Dermis blood vessel endothelial cell (primary cell): ENCODE measurements at regions not wholly inside any gene's neighbourhood (a gene's known extent, or its start where the extent isn't known, plus 50 kb on each side); places are given as distances from the start of the nearest gene placed in this dataset.

ENCODE experiments used
- DNase-seq: peaks from one replicate; pipeline ENCODE4 v3.0.0; 2010

DNA sequence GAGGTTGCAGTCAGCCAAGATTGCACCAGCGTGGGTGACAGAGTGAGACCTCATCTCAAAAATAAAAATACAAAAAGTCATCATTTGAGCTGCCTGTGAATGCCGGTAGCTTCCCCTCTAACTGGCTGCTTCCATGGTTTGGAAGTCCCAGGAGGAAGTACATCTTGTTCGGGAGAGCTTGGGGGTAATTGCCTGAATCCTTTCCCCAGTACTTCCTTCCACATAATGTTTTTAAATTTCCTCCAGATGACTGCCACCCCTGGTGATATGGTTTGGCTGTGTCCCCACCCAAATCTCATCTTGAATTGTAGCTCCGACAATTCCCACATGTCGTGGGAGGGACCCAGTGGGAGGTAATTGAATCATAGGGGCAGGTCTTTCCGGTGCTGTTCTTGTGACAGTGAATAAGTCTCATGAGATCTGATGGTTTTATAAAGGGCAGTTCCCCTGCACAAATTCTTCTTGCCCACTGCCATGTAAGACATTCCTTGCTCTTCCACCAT lies 87.2 kb downstream of the SPRING1 start:
- no peak for DNase-seq

DNA sequence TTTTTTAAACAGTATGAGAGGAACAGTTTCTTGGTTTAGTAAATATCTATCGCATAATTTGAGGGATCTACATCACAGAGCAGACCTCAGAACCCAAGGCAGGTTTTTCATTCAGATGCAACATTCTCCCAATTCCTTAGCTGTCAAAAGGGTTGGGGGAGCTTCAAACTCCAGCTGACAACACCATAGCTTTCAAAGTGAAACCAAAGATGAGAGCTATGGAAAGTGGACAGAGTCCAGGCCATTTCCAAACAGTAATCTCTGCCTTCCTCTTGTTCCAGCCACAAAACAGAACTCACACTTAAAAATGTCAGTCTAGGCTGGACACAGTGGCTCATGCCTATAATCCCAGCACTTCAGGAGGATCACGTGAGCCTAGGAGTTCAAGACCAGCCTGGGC lies 87.8 kb downstream of the SPRING1 start:
- no peak for DNase-seq

DNA sequence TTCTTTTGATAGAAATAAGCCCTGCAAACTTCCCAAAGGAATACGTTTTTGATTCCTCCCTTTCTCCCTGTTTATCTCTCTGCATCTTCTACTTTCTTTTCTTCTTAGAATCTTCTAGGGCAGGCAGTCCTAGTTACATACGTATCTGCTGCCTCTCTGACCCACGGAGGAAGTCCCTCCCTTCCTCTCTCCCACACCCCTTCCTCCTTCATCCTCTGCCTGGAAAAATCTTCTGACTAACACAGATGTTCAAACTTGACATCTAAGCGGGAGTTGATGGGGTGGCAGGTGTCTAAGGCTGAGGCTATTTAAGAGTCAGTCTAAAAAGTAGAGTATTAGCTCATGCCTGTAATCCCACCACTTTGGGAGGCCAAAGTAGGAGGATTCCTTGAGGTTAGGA lies 88.6 kb downstream of the MAP1LC3B2 start:
- peak; percentile 5 for DNase-seq

DNA sequence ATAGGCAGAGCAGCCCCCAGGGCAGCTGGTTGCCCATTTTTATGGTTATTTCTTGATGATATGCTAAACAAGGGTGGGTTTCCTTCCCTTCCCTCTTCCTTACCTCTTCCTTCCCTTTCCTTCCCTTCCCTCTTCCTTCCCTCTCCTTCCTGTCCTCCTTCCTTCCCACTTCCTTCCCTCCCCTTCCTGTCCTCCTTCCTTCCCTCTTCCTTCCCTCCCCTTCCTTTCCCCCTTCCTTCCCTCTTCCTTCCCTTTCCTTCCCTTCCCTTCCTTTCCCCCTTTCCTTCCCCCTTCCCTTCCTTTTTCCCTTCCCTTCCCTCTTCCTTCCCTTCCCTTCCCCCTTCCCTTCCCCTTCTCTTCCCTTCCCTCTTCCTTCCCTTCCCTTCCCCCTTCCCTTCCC lies 87.7 kb downstream of the MAP1LC3B2 start:
- DNase-seq = no peak

DNA sequence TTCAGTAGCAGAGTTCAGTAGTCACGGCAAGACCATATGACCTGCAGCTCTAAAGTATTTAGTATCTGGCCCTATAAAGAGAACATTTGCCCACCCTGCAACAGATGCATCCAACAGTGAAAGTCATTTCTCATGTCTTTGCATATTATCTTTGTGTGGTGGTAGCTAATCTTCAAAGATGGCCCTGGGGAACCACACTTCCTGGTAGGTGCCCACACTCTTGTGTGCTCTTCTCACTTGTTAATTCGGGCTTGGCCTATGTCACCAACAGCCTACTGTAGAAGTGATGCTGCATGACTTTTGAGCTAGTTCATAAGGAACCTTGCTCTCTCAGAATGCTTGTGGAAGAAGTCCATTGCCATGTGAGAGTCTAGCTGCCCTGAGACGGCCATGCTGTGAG lies 85.6 kb downstream of the MAP1LC3B2 start:
- no peak for DNase-seq

DNA sequence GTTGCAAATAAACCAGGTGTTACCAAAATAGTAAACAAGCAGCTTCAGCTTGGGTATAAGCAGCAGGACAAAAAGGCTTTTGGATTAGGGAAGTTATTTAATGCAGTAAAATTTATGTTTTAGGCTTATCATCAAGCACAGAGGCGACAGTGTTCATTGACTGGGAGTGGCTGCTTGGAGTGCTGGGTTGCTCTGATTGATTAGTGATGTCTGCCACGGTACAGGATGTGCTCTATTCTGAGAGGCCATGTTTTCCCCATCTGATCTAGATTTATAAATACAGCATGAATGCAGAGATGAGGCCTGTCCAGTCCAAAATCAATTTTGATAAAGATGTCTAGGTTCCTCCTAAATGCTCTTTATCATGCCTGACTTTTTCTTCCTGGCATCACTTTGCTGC lies 83.5 kb downstream of the MAP1LC3B2 start:
- no peak for DNase-seq

DNA sequence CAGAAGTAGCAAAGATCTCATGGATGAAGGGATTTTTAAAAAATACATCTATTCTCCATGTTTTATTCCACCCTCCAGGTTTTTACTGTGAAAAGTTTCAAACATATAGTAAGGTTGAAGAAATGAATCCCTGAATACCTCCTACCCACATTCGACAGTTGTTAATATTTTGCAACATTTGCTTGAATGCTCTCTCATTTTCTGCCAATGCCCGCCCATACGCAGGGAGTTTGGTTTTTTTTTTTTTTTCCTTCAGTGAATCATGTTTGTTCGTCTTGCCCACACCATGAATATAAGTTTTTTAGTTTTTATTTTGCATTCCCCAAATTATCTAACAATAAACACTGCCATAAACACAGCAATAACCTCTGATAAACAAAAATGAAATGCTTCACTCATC lies 82.9 kb downstream of the MAP1LC3B2 start:
- DNase-seq = no peak

DNA sequence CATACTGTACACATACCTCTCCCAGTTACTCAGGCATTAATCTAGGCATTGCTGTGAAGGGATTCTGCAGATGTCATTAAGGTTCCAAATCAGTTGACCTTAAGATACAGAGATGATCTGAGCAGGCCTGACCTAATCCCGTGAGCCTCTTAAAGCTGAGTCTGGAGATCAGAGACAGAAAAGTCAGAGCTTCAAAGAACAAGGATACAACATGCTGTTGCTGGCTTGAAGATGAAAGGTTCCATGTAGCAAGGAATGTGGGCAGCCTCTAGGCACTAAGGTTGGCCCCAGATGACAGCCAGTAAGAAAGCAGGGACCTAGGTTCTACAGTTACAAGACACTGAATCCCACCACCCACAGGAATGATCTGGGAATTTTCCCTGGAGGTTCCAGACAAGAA lies 81.1 kb downstream of the MAP1LC3B2 start:
- DNase-seq = no peak

DNA sequence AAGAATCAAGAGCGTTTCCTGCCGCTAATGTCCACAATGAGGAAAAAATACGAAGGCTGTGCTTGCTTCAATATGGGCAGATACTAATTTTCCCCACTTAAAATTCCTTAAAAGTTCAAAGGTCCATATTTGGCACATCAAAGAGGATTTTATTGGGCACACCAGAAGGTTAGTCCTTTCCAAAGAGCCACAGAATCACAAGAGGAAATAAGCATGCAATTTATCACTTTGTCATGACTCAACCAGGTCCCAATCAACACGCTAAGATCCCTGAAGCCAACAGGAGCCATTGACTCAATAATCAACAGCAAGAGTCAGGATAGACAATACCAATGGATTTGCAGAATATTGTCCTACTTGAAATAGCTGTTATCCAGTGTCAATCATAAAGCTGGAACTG lies 80.6 kb downstream of the MAP1LC3B2 start:
- DNase-seq = no peak

DNA sequence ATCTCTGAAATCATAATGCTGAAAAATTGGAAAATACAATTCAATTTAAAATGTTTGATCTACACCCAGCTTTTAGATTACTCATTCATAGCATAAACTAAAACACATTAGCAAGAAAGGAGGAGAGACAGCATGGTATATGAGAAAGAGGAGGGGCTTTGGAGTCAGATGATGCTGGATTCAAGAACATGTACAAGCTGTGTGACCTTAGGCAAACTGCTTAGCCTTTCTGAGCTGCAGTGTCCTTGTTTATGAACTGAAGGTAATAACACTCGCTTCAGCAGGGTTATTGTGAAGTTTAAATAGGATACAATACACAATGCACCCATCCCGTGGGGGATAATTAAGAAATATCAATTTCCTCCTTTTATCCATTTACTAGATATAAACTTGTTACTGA lies 79.2 kb downstream of the MAP1LC3B2 start:
- no peak for DNase-seq

DNA sequence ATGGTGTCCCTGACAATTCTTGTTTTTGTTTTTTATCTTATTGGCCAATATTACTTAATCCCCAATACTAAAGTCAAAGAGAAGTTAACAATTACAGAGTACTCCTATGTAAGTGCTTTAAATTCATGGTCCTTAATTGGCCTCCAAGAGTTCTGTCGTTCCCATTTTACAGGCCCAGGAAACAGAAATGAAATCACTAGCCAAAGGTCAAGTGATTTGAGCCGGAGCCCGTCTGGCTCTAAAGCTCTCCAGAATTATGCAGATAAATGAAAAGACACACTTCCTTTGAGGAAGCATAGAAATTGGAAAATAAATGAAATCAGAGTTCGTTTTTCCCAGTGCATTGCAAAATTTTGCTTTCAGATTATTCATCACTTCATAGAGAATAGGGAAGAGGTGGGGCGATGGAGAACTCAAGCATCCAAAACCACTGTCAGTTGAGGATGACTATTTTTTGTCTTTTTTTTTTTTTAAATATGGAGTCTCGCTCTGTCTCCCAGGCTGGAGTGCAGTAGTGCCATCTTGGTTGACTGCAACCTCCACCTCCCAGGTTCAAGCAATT lies 78.5 kb downstream of the MAP1LC3B2 start:
- DNase-seq = no peak

DNA sequence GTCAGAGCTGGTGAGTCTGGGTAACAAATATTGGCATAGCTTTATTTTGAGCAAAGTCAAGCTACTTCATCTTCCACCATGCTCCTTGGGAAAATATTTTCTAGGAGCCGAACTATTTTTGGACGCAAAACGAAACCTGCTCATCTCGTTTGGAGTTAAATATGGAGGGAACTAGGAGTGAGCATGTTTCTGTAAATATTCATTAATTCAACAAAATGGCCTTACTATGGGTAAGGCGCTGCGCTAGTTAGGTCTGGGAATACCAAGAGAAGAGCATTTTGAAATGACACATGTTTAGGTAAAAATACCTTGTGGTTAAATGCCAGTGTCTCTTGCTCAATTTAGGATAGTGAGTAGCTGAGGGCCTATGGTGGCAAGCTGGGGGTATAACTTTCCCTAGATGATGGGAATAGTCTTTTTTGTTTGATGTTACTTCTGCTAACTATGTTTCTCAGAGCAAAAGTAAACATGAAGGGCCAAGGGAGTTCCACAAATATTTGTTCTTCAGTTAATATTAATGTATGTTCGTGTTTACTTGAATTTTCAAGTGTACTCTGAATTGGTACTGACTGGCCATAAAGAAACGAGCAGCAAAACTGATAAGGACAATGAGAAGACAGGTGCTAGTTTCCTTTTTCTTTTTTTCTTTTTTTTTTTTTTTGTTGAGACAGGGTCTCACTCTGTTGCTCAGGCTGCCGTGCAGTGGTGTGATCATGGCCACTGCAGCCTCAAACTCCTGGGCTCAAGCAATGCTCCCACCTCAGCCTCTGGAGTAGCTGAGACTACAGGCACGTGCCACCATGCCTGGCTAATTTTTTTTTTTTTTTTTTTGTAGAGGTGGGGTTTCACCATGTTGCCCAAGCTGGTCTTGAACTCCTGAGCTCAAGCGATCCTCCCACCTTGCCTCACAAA lies 77.7 kb downstream of the MAP1LC3B2 start:
- no peak for DNase-seq

DNA sequence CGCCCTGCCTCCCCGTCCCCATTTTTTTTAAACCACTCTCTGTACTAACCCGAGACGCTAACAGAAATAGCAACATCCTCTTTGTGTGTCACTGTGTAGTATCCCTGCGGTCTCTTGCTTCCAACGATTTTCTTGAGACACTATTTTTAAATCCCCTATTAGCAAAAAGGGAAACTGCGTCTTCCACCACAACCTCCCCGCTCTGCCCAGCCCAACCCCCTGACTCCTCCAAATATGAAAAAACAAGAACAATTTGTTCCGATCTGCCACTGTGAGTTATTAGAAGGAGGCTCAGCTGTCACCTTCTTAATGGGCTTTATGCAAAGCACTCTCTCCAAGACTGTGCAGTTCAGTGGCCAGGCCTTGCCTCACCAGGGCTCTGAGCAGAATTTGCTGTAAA lies 76.3 kb downstream of the MAP1LC3B2 start:
- no peak for DNase-seq

DNA sequence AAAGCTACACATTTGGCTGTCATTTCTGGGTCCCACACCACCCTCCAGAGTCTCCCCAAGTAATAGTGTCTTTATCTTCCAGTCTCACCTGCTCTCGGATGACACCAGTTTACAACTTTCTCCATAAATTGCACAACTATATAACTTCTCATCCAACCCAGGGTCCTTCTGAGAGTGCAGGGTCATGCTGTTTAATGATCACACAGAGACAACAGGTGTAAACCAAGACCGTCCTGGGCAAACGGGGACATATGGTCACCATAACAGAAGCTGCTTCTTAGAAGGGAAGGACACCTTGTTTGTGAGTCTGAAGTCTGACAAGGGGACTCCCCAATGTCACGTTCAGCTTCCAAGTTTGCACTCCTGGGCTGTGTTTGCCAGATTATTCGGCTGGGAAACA lies 74.3 kb downstream of the MAP1LC3B2 start:
- no peak for DNase-seq

DNA sequence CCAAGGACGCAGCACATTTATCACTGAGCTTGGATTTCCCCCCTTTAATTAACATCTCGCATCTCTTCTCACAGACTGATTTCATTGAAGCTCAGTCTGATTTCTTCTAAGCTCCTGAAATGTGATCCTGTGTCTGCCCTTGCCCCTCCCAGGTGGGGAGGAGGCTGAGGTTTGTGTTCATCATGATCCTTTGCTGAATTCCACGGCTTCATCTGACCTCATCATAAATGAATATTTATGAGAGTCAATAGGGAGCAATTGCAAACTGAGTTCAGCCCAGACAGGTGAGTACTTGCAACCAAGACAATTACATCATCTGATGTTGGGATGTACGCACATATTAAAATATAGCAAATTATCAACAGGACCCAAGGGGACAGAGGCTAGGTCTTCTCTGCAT lies 72.4 kb downstream of the MAP1LC3B2 start:
- DNase-seq = no peak

DNA sequence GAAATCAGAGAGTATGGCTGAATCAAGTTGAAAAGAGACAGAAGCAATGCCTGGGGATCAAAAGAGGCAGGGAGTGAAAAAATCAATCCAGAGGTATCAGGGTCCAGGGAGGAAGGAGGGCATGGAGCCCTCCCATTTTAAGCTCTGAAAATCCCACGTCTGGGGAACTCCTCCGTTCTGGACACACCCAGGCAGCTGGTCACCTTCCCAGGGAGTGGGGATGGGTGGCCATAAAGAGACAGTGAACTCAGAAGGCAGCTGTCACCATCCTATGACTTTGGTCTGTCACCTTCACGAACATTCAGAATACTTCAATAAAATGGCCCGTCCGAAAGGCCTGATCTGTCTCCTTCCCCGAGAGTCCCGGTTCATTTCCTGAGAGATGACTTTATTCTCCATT lies 71.6 kb downstream of the MAP1LC3B2 start:
- DNase-seq = no peak

DNA sequence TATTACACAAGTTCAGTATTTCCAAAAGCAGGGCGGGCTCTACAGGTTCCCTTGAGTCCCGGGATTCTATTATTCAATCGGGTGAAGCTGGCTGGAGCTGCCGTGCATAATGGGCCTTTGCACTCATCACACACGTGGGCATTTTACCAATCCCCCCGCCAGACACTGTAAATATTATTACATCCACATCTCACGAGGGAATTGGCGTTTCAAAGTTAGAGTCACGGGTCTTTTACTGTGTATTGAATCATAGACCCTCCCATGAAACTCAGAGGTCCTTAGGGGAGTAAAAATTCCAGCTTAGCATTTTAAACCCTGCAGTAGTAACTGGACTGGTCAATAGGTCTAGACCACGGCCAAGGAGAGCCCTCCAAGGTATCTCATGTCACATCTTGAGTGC lies 70.3 kb downstream of the MAP1LC3B2 start:
- DNase-seq = no peak

DNA sequence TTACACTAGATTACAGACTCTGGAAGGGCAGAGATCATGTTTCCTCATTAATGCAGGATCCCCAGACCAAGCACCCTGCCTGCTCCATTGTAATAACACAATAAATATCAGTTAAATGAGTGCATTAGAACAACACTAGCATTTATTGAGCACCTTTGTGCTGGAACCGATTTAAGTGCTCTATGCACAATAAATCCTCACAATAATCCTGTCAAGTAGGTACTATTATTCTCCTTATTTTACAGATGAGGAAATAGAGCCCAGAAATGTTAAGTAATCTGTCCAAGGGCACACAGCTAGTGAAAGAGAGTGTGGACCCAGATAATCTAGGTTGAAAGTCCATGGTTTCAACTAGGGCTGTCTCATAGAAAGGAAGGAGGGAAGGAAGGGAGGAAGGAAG lies 69.8 kb downstream of the MAP1LC3B2 start:
- no peak for DNase-seq

DNA sequence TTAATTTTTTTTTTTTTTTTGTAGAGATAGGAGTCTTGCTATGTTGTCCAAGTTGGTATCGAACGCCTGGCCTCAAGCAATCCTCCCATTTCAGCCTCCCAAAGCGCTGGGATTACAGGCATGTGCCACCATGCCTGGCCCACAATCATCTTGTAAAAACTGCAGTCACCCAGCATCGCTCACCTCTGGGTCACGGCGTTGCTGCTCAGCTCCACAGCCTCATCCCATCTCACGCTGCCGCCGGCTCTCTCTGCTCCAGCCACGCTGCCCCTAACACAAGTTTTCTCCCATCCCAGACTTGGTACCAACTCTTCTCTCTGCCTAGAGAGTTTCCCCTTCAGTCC lies 69.2 kb downstream of the MAP1LC3B2 start:
- DNase-seq = no peak
